ENCODE measurements at regions not wholly inside any gene's neighbourhood (a gene's known extent, or its start where the extent isn't known, plus 50 kb on each side); places are given as distances from the start of the nearest gene placed in this dataset.
A peak's percentile ranks its signal among the peaks of the same experiment; 100 is the strongest.

GRCh38 chr12:107395817-107396216 lies 289.8 kb upstream of the PWP1 start:
- no peak for DNase-seq (ENCODE audit: low read depth)
- no peak for TF ChIP-seq CTCF (IDR thresholded peaks at IDR 0.05; ENCODE audit: insufficient read depth, low read depth, low read length)
- no peak overlapping the region for H3K4me3 ChIP-seq (ENCODE audit: low read depth, low read length)

- no peak overlapping the region for H3K4me3 ChIP-seq (ENCODE audit: low read depth, low read length)
- no peak for TF ChIP-seq CTCF (IDR thresholded peaks at IDR 0.05; ENCODE audit: insufficient read depth, low read depth, low read length)
- no peak for DNase-seq (ENCODE audit: low read depth)
Observed at GRCh38 chr12:107396991-107397390, 288.6 kb upstream of the PWP1 start.

- TF ChIP-seq CTCF (IDR thresholded peaks at IDR 0.05; ENCODE audit: insufficient read depth, low read depth, low read length), result no peak
- no peak for DNase-seq (ENCODE audit: low read depth)
- no peak overlapping the region for H3K4me3 ChIP-seq (ENCODE audit: low read depth, low read length)
Observed at GRCh38 chr12:107397890-107398500, 287.6 kb upstream of the PWP1 start.

GRCh38 chr12:107399046-107399445 lies 286.6 kb upstream of the PWP1 start:
- TF ChIP-seq CTCF (IDR thresholded peaks at IDR 0.05; ENCODE audit: insufficient read depth, low read depth, low read length), result no peak
- DNase-seq (ENCODE audit: low read depth), result no peak
- no peak overlapping the region for H3K4me3 ChIP-seq (ENCODE audit: low read depth, low read length)

GRCh38 chr12:107400686-107401447 lies 284.7 kb upstream of the PWP1 start:
- TF ChIP-seq CTCF (IDR thresholded peaks at IDR 0.05; ENCODE audit: insufficient read depth, low read depth, low read length), result no peak
- peak; percentile 12 for DNase-seq (ENCODE audit: low read depth)

GRCh38 chr12:107402041-107403022 lies 283.3 kb upstream of the PWP1 start:
- peak; percentile 68 for DNase-seq (ENCODE audit: low read depth)

More at GRCh38 chr12:107400686-107401447, 284.7 kb upstream of the PWP1 start:
- no peak overlapping the region for H3K4me3 ChIP-seq (ENCODE audit: low read depth, low read length)

More at GRCh38 chr12:107402041-107403022, 283.3 kb upstream of the PWP1 start:
- H3K4me3 ChIP-seq (ENCODE audit: low read depth, low read length), result no peak overlapping the region
- peak; percentile 78 for TF ChIP-seq CTCF (IDR thresholded peaks at IDR 0.05; ENCODE audit: insufficient read depth, low read depth, low read length)

All from fibroblast of villous mesenchyme (primary cell).